B cell (primary cell): ENCODE measurements at regions not wholly inside any gene's neighbourhood (a gene's known extent, or its start where the extent isn't known, plus 50 kb on each side); places are given as distances from the start of the nearest gene placed in this dataset.

ENCODE experiments used
- ATAC-seq: fragments of 200-7000 bp; cut with Tn5 transposase; one replicate; pipeline ENCODE4 v1.10.0; 2021; ENCODE audit warnings: low read depth, mild to moderate bottlenecking, moderate number of reproducible peaks, moderate library complexity
- CTCF ChIA-PET: fragments of 350-600 bp; sonication (Branson Sonifier 250); formaldehyde crosslinking; loops from one replicate; lab custom pipeline; 2021; ENCODE audit warnings: antibody characterized with exemption, inconsistent platforms; lab: Charles Lee
- POLR2A ChIA-PET: fragments of 350-600 bp; sonication (Branson Sonifier 250); formaldehyde crosslinking; loops from one replicate; lab custom pipeline; 2021; ENCODE audit warnings: antibody characterized with exemption; lab: Charles Lee
- DNase-seq: peaks from one replicate; pipeline ENCODE4 v3.0.0; 2013
- H2AFZ ChIP-seq: 2 replicates; pipeline ENCODE4 v1.6.1; 2012; ENCODE audit warnings: mild to moderate bottlenecking, low read depth, low read length; ENCODE audit not compliant: insufficient read depth, poor library complexity, severe bottlenecking
- H3K27ac ChIP-seq, 2 donors: 1 replicate in 1 of 2; 2 replicates in 1 of 2; pipeline ENCODE4 v1.5.1; 2012 to 2013; ENCODE audit warnings: low read length in 2 of 2, mild to moderate bottlenecking in 2 of 2, moderate library complexity in 1 of 2
- H3K27me3 ChIP-seq, 4 experiments: fragments of 200-600 bp in 1 of 4; sonication (generic) in 1 of 4; replicated peaks in 1 of 4; 1 replicate in 2 of 4; 2 replicates in 2 of 4; pipeline versions ENCODE4 v1.6.1 to v1.7.0; 2013 to 2016; ENCODE audit warnings: low read length in 3 of 4, mild to moderate bottlenecking in 2 of 4, mixed read lengths in 1 of 4, moderate library complexity in 1 of 4; ENCODE audit not compliant: insufficient read depth in 4 of 4, control insufficient read depth in 3 of 4; ENCODE audit errors: control extremely low read depth in 1 of 4
- H3K36me3 ChIP-seq, 2 experiments: replicated peaks in 1 of 2; 1 replicate in 1 of 2; 2 replicates in 1 of 2; pipeline versions ENCODE4 v1.6.1 to v1.7.1; 2013; ENCODE audit warnings: low read length in 1 of 2; ENCODE audit not compliant: insufficient read depth in 2 of 2, control insufficient read depth in 1 of 2; ENCODE audit errors: control extremely low read depth in 1 of 2, extremely low read depth in 1 of 2
- H3K4me1 ChIP-seq, 2 donors: fragments of 200-600 bp in 1 of 2; sonication (generic) in 1 of 2; 1 replicate in 1 of 2; 2 replicates in 1 of 2; pipeline versions ENCODE4 v1.5.1 to v1.6.1; 2013 to 2017; ENCODE audit warnings: low read length in 2 of 2; ENCODE audit not compliant: control insufficient read depth in 2 of 2, insufficient read depth in 2 of 2
- H3K4me2 ChIP-seq: replicated peaks from 2 replicates; pipeline ENCODE3; 2012; ENCODE audit warnings: mild to moderate bottlenecking, low read depth, low read length; ENCODE audit not compliant: poor library complexity, severe bottlenecking
- H3K4me3 ChIP-seq, 5 experiments: fragments of 200-600 bp in 1 of 5; sonication (generic) in 1 of 5; 1 replicate in 3 of 5; 2 replicates in 2 of 5; pipeline versions ENCODE4 v1.5.1 to v1.7.0; 2011 to 2016; ENCODE audit warnings: low read length in 4 of 5, mild to moderate bottlenecking in 4 of 5, low read depth in 2 of 5, control low read depth in 1 of 5, moderate library complexity in 1 of 5; ENCODE audit not compliant: insufficient read depth in 1 of 5; ENCODE audit errors: control extremely low read depth in 1 of 5, extremely low read depth in 1 of 5
- H3K79me2 ChIP-seq: fragments of 200-600 bp; sonication (generic); one replicate; pipeline ENCODE4 v1.6.0; 2016; ENCODE audit warnings: low read length; ENCODE audit not compliant: control insufficient read depth, insufficient read depth
- H3K9ac ChIP-seq: fragments of 200-600 bp; sonication (generic); 2 replicates; pipeline ENCODE4 v1.6.1; 2017; ENCODE audit warnings: mild to moderate bottlenecking, low read length, moderate library complexity
- H3K9me3 ChIP-seq, 3 donors: one replicate each; pipeline versions ENCODE4 v1.6.1 to v1.7.1; 2013; ENCODE audit warnings: low read length in 2 of 3; ENCODE audit not compliant: control insufficient read depth in 2 of 3, insufficient read depth in 1 of 3; ENCODE audit errors: control extremely low read depth in 1 of 3
- H4K20me1 ChIP-seq: 2 replicates; pipeline ENCODE4 v1.6.0; 2012; ENCODE audit warnings: mild to moderate bottlenecking, low read length; ENCODE audit not compliant: insufficient read depth, control insufficient read depth, poor library complexity, severe bottlenecking
- H3K27ac Mint-ChIP-seq: one replicate; pipeline ENCODE4 v1.8.0; 2021; ENCODE audit warnings: mixed read lengths
- H3K27me3 Mint-ChIP-seq: one replicate; pipeline ENCODE4 v1.8.0; 2021; ENCODE audit warnings: mixed read lengths
- H3K4me1 Mint-ChIP-seq: one replicate; pipeline ENCODE4 v1.8.0; 2021; ENCODE audit warnings: mixed read lengths
- H3K4me3 Mint-ChIP-seq: one replicate; pipeline ENCODE4 v1.8.0; 2021; ENCODE audit warnings: mixed read lengths
- H3K9me3 Mint-ChIP-seq: one replicate; pipeline ENCODE4 v1.8.0; 2022; ENCODE audit warnings: mixed read lengths; ENCODE audit not compliant: insufficient read depth
- EZH2 ChIP-seq: IDR thresholded peaks from 2 replicates; pipeline ENCODE4 v1.6.1; 2012; ENCODE audit warnings: borderline replicate concordance, low read depth, mild to moderate bottlenecking, moderate library complexity, low read length; ENCODE audit not compliant: insufficient read depth, poor library complexity, severe bottlenecking
- WGBS: methylation state at CpG from one replicate; pipeline ENCODE4 v1.1.5; 2013; ENCODE audit warnings: missing lambda C conversion rate; ENCODE audit not compliant: insufficient coverage; 5-methylcytosine and 5-hydroxymethylcytosine counted together
- intact Hi-C: fragments of 100-400 bp; cut with micrococcal nuclease; formaldehyde crosslinking; loops from one replicate; pipeline ENCODE4 v1.10.0; 2022
- TF ChIP-seq, protein P1 (sequence below): fragments of 200-600 bp; IDR thresholded peaks from one replicate; pipeline ENCODE4 v1.8.0; 2022; ENCODE audit warnings: antibody characterized with exemption, mild to moderate bottlenecking

DNA sequence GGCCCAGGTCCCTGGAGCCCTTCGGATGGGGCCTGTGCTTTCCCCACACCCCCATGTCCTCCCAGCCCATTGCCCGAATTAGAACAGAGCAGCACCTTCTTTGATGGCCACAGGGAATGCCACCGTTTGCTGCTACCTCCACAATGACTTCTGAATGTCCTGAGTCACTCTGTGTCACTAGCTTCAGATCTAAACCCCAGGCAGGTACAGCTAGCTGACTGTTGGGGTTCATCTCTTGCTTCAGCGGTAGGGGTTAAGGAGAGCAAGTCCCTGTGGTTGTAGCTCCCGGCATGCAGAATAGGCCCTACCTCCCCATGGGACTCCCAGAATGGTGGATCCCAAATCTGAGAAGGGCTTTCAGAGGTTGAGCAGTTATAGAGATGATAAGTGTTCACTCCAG is 291.1 kb upstream of the POU3F1 start:
- H3K79me2 ChIP-seq: no peaks in the 10 kb centered on the region

DNA sequence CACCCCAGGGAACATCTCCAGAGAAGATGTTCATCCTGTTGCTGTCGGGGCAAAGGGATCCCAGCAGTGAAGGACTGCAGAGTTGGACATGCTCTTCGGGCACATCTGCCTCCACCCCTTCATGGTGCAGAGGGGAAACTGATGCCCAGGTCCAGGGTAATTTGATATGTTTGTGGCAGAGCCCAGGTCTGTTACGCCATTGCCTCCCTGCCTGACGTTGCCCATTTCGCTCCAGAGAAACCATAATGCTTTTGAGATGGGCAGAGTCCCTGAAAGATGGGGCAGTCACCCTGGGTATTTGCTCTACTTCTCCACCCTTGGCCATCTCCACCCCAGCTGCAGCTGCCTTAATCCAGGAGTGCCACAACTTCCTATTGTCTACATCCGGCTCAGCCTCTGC is 290.4 kb upstream of the POU3F1 start:
- H3K27me3 Mint-ChIP-seq: peaks cover 30% of the 10 kb centered on the region
- POLR2A ChIA-PET: no interaction called here
- DNase-seq (no peak), ATAC-seq (no peak)
- no peak overlapping the region for H3K4me3 Mint-ChIP-seq
- Histone ChIP-seq H3K9me3 (no peaks in the 10 kb centered on the region), H3K79me2 (no peaks in the 10 kb centered on the region), H3K27me3 (peaks cover 0 to 9% (median 1%) of the 10 kb centered on the region in 4 experiments), H3K27ac (no peak overlapping the region), H4K20me1 (no peaks in the 10 kb centered on the region), H2AFZ (no peak overlapping the region), H3K4me2 (no peak overlapping the region), H3K36me3 (no peaks in the 10 kb centered on the region), H3K4me1 (peaks cover 0 to 3% of the 10 kb centered on the region in 2 donors), H3K4me3 (no peak overlapping the region), H3K9ac (no peak overlapping the region)
- intact Hi-C loops: no loop called here
- TF ChIP-seq, protein P1, sequence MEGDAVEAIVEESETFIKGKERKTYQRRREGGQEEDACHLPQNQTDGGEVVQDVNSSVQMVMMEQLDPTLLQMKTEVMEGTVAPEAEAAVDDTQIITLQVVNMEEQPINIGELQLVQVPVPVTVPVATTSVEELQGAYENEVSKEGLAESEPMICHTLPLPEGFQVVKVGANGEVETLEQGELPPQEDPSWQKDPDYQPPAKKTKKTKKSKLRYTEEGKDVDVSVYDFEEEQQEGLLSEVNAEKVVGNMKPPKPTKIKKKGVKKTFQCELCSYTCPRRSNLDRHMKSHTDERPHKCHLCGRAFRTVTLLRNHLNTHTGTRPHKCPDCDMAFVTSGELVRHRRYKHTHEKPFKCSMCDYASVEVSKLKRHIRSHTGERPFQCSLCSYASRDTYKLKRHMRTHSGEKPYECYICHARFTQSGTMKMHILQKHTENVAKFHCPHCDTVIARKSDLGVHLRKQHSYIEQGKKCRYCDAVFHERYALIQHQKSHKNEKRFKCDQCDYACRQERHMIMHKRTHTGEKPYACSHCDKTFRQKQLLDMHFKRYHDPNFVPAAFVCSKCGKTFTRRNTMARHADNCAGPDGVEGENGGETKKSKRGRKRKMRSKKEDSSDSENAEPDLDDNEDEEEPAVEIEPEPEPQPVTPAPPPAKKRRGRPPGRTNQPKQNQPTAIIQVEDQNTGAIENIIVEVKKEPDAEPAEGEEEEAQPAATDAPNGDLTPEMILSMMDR: no peak
- TF ChIP-seq EZH2: no peak
- peaks cover 5% of the 10 kb centered on the region for H3K4me1 Mint-ChIP-seq
- H3K27ac Mint-ChIP-seq: no peak overlapping the region
- peaks cover 3% of the 10 kb centered on the region for H3K9me3 Mint-ChIP-seq
- 97% methylated on average over 4 of the region's 6 CpGs for WGBS
- CTCF ChIA-PET: no interaction called here

More for the DNA sequence above, 291.1 kb upstream of the POU3F1 start:
- Histone ChIP-seq H3K9me3 (no peaks in the 10 kb centered on the region), H3K4me3 (no peak overlapping the region), H3K4me2 (no peak overlapping the region), H3K27me3 (peaks cover 0 to 9% (median 1%) of the 10 kb centered on the region in 4 experiments), H3K4me1 (peaks cover 0 to 3% of the 10 kb centered on the region in 2 donors), H3K36me3 (no peaks in the 10 kb centered on the region), H3K27ac (no peak overlapping the region), H2AFZ (no peak overlapping the region), H4K20me1 (no peaks in the 10 kb centered on the region), H3K9ac (no peak overlapping the region)
- CTCF ChIA-PET: no interaction called here
- Mint-ChIP-seq H3K9me3 (peaks cover 3% of the 10 kb centered on the region), H3K27ac (no peak overlapping the region), H3K4me3 (no peak overlapping the region), H3K27me3 (peaks cover 30% of the 10 kb centered on the region), H3K4me1 (peaks cover 5% of the 10 kb centered on the region)
- POLR2A ChIA-PET: no interaction called here
- TF ChIP-seq, protein P1: no peak
- no peak for TF ChIP-seq EZH2
- DNase-seq (no peak), ATAC-seq (no peak)
- WGBS: 82% methylated on average over 3 of the region's 5 CpGs
- intact Hi-C loops: no loop called here
